ENCODE measurements at regions not wholly inside any gene's neighbourhood (a gene's known extent, or its start where the extent isn't known, plus 50 kb on each side); places are given as distances from the start of the nearest gene placed in this dataset.

GRCh38 chr2:223526106-223526505 lies 76.1 kb downstream of the SCG2 start:
- ChIA-PET POLR2A (no interaction called here), CTCF (ENCODE audit: low intra/inter-chr PET ratio, low total read pairs) (no interaction called here)
- DNase-seq (ENCODE audit: low spot score) (no peak), FAIRE-seq (no peak), ATAC-seq (no peak)
- H3K27me3 ChIP-seq (ENCODE audit: control insufficient read depth in 1 of 2, insufficient read depth in 2 of 2, low read length in 2 of 2): no peaks in the 10 kb centered on the region
- intact Hi-C loops (cut with micrococcal nuclease; ENCODE audit: unreplicated experiment) (no loop called here), in situ Hi-C loops (cut with HindIII; ENCODE audit: extremely low pct_ligation_motif_present, low pct_unique_long_range_greater_than_20kb) (no loop called here)
- H2AFZ ChIP-seq (ENCODE audit: low read length): no peak overlapping the region
- H4K20me1 ChIP-seq (ENCODE audit: insufficient read depth, low read length): no peaks in the 10 kb centered on the region
- no peak for TF ChIP-seq ZNF558 (CRISPR knock-in tag; IDR thresholded peaks at IDR 0.05; ENCODE audit: borderline replicate concordance)
- TF ChIP-seq ZNF577 (CRISPR knock-in tag; IDR thresholded peaks at IDR 0.05; ENCODE audit: borderline replicate concordance, low read depth): no peak
- TF ChIP-seq CHCHD3 (CRISPR knock-in tag; IDR thresholded peaks at IDR 0.05): no peak
- TF ChIP-seq NFKB2 (CRISPR knock-in tag; IDR thresholded peaks at IDR 0.05; ENCODE audit: borderline replicate concordance): no peak
- no peak for TF ChIP-seq TERF1 (CRISPR knock-in tag; IDR thresholded peaks at IDR 0.05)
- TF ChIP-seq MXD3 (CRISPR knock-in tag; IDR thresholded peaks at IDR 0.05): no peak
- no peak for TF ChIP-seq ZNF263 (CRISPR knock-in tag; IDR thresholded peaks at IDR 0.05)
- TF ChIP-seq ZNF615 (CRISPR knock-in tag; IDR thresholded peaks at IDR 0.05; ENCODE audit: borderline replicate concordance): no peak
- no peak for TF ChIP-seq ZBTB7B (CRISPR knock-in tag; IDR thresholded peaks at IDR 0.05)
- no peak for TF ChIP-seq SRSF4 (IDR thresholded peaks at IDR 0.05; ENCODE audit: low read depth, low read length, poor library complexity, severe bottlenecking)
- no peak for TF ChIP-seq ZSCAN5A (CRISPR knock-in tag; IDR thresholded peaks at IDR 0.05; ENCODE audit: borderline replicate concordance)
- no peak for TF ChIP-seq LBX2 (CRISPR knock-in tag; IDR thresholded peaks at IDR 0.05; ENCODE audit: borderline replicate concordance)
- no peak for TF ChIP-seq ZBTB3 (CRISPR knock-in tag; IDR thresholded peaks at IDR 0.05; ENCODE audit: borderline replicate concordance, low read depth)
- BruUV-seq (replicated peaks): no TSS peak
- no peak overlapping the region for H3K9ac ChIP-seq (ENCODE audit: insufficient read depth, low read depth, low read length)
- no peak overlapping the region for H3K4me3 ChIP-seq (replicated peaks in 1 of 3; ENCODE audit: insufficient read depth in 1 of 3, low read depth in 2 of 3, low read length in 3 of 3)
- no peaks in the 10 kb centered on the region for H3K4me1 ChIP-seq (ENCODE audit: insufficient read depth, low read length)
- no peaks in the 10 kb centered on the region for H3K79me2 ChIP-seq (ENCODE audit: insufficient read depth, low read length)
- H3K4me2 ChIP-seq (ENCODE audit: low read depth, low read length): no peak overlapping the region
- no peaks in the 10 kb centered on the region for H3K36me3 ChIP-seq (replicated peaks in 1 of 2; ENCODE audit: control insufficient read depth in 1 of 2, insufficient read depth in 2 of 2, low read length in 2 of 2)
- no peak overlapping the region for H3K27ac ChIP-seq (ENCODE audit: extremely low read length, insufficient read depth, low read length)
- H3K9me3 ChIP-seq (ENCODE audit: low read length): no peaks in the 10 kb centered on the region

All from HepG2 (cell line).